HFFc6 (cell line): ENCODE measurements at regions not wholly inside any gene's neighbourhood (a gene's known extent, or its start where the extent isn't known, plus 50 kb on each side); places are given as distances from the start of the nearest gene placed in this dataset.

Experiments used
- DNase-seq: peaks from one replicate; pipeline ENCODE4 v3.0.0-alpha.2; 2018
- H3K27ac Mint-ChIP-seq: 2 replicates; pipeline ENCODE4 v1.8.0; 2020; ENCODE audit warnings: mild to moderate bottlenecking, mixed read lengths
- H3K27me3 Mint-ChIP-seq: 2 replicates; pipeline ENCODE4 v1.8.0; 2021; ENCODE audit warnings: mild to moderate bottlenecking, moderate library complexity, mixed read lengths; ENCODE audit not compliant: insufficient read depth
- H3K36me3 Mint-ChIP-seq: 2 replicates; pipeline ENCODE4 v1.8.0; 2021; ENCODE audit warnings: low read depth, mixed read lengths
- H3K4me1 Mint-ChIP-seq: 2 replicates; pipeline ENCODE4 v1.8.0; 2020; ENCODE audit warnings: low read depth, mixed read lengths
- H3K4me3 Mint-ChIP-seq: 2 replicates; pipeline ENCODE4 v1.8.0; 2020; ENCODE audit warnings: mild to moderate bottlenecking, moderate library complexity, mixed read lengths
- H3K9me3 Mint-ChIP-seq: 2 replicates; pipeline ENCODE4 v1.8.0; 2020; ENCODE audit warnings: mild to moderate bottlenecking, mixed read lengths
- TF ChIP-seq, protein P1 (sequence below): fragments of 200-600 bp; sonication (generic); IDR thresholded peaks from 2 replicates; pipeline ENCODE4 v1.5.0; 2021; ENCODE audit warnings: antibody characterized with exemption, mild to moderate bottlenecking

- H3K36me3 Mint-ChIP-seq: no peaks in the 10 kb centered on the region
- peaks cover 23% of the 10 kb centered on the region for H3K9me3 Mint-ChIP-seq
- H3K27ac Mint-ChIP-seq: no peak overlapping the region
- H3K4me1 Mint-ChIP-seq: no peaks in the 10 kb centered on the region
- TF ChIP-seq, protein P1, sequence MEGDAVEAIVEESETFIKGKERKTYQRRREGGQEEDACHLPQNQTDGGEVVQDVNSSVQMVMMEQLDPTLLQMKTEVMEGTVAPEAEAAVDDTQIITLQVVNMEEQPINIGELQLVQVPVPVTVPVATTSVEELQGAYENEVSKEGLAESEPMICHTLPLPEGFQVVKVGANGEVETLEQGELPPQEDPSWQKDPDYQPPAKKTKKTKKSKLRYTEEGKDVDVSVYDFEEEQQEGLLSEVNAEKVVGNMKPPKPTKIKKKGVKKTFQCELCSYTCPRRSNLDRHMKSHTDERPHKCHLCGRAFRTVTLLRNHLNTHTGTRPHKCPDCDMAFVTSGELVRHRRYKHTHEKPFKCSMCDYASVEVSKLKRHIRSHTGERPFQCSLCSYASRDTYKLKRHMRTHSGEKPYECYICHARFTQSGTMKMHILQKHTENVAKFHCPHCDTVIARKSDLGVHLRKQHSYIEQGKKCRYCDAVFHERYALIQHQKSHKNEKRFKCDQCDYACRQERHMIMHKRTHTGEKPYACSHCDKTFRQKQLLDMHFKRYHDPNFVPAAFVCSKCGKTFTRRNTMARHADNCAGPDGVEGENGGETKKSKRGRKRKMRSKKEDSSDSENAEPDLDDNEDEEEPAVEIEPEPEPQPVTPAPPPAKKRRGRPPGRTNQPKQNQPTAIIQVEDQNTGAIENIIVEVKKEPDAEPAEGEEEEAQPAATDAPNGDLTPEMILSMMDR: no peak
- no peak for DNase-seq
- no peak overlapping the region for H3K4me3 Mint-ChIP-seq
- H3K27me3 Mint-ChIP-seq: no peaks in the 10 kb centered on the region; the same call in 1 of the 2 replicates
These were observed 817.9 kb downstream of the DNAJB9 start for GRCh38 chr7:109387530-109387929.

GRCh38 chr7:109391240-109391639 is 821.6 kb downstream of the DNAJB9 start:
- no peak for DNase-seq
- Mint-ChIP-seq H3K36me3 (no peaks in the 10 kb centered on the region), H3K27me3 (no peaks in the 10 kb centered on the region), H3K4me1 (no peaks in the 10 kb centered on the region), H3K27ac (no peak overlapping the region), H3K9me3 (peaks cover 29% of the 10 kb centered on the region), H3K4me3 (no peak overlapping the region)
- TF ChIP-seq, protein P1: no peak

DNA sequence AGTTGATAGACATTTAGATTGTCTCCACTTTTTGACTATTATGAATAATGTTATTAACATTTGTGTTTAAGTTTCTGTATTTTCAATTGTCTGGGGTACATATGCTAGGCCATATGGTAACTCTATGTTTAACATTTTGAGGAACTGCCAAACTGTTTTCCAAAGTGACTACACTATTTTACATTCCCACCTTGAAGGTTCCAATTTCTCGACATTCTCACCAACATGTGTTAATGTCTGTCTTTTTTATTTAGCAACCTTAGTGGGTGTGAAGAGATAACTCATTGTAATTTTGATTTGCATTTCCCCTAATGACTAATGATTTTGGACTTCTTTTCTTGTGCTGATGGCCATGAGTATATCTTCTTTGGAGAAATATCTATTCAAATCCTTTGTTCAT is 832.4 kb downstream of the DNAJB9 start:
- no peak for DNase-seq
- TF ChIP-seq, protein P1: no peak
- no peak overlapping the region for H3K4me3 Mint-ChIP-seq
- no peaks in the 10 kb centered on the region for H3K4me1 Mint-ChIP-seq
- no peak overlapping the region for H3K27ac Mint-ChIP-seq
- H3K27me3 Mint-ChIP-seq: no peaks in the 10 kb centered on the region
- H3K9me3 Mint-ChIP-seq: peaks cover 14% of the 10 kb centered on the region; the same call in 1 of the 2 replicates
- no peaks in the 10 kb centered on the region for H3K36me3 Mint-ChIP-seq

DNA sequence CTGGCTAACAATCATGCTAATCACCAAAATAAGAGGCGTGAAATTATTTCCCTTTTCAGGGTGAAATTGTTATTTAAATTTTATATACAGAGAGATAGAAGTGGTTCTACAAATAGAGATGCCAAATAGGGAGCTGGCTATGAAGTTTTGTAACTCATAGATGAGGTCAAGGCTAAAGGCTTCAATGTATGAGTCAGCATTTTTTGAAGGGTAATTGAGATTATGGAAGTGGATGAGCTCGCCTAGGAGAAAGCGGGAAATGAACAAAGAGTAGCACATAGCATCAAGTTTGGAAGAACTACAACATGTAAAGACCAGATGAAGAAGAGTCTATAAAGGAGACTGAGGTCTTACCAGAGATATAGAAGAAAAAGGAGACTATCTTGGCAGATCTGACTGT is 838.1 kb downstream of the DNAJB9 start:
- no peaks in the 10 kb centered on the region for H3K36me3 Mint-ChIP-seq
- H3K9me3 Mint-ChIP-seq: peaks cover 32% of the 10 kb centered on the region
- H3K27ac Mint-ChIP-seq: no peak overlapping the region
- TF ChIP-seq, protein P1: no peak
- DNase-seq: no peak
- H3K4me3 Mint-ChIP-seq: no peak overlapping the region
- no peaks in the 10 kb centered on the region for H3K27me3 Mint-ChIP-seq
- H3K4me1 Mint-ChIP-seq: no peaks in the 10 kb centered on the region

- DNase-seq: no peak
- H3K36me3 Mint-ChIP-seq: peaks cover 5% of the 10 kb centered on the region; the same call in 1 of the 2 replicates
- TF ChIP-seq, protein P1: no peak
- H3K4me3 Mint-ChIP-seq: no peak overlapping the region
- H3K9me3 Mint-ChIP-seq: peaks cover 25% of the 10 kb centered on the region
- H3K27ac Mint-ChIP-seq: no peak overlapping the region
- H3K27me3 Mint-ChIP-seq: no peaks in the 10 kb centered on the region
- H3K4me1 Mint-ChIP-seq: no peaks in the 10 kb centered on the region
These were observed 868.3 kb downstream of the DNAJB9 start for GRCh38 chr7:109437957-109438356.

- peaks cover 3% of the 10 kb centered on the region; the same call in 1 of the 2 replicates for H3K36me3 Mint-ChIP-seq
- H3K9me3 Mint-ChIP-seq: peaks cover 34% of the 10 kb centered on the region
- H3K4me3 Mint-ChIP-seq: no peak overlapping the region
- no peaks in the 10 kb centered on the region for H3K27me3 Mint-ChIP-seq
- no peak overlapping the region for H3K27ac Mint-ChIP-seq
- no peak for DNase-seq
- TF ChIP-seq, protein P1: no peak
- H3K4me1 Mint-ChIP-seq: no peaks in the 10 kb centered on the region
These were observed 880.1 kb downstream of the DNAJB9 start for GRCh38 chr7:109449760-109450159.
